Endothelial cell of umbilical vein (primary cell): ENCODE measurements at regions not wholly inside any gene's neighbourhood (a gene's known extent, or its start where the extent isn't known, plus 50 kb on each side); places are given as distances from the start of the nearest gene placed in this dataset.

Experiments
- BruUV-seq: library from RNA; stranded (reverse); fragments of 400-500 nt; replicated peaks from 2 replicates; lab custom pipeline; 2021; lab: Mats Ljungman, UMichigan
- CTCF ChIA-PET: fragments of 300-600, 350-600 bp; sonication (Branson Sonifier 250); formaldehyde crosslinking; loops from one replicate; lab custom pipeline; 2021; ENCODE audit warnings: antibody characterized with exemption, inconsistent platforms; lab: Charles Lee
- POLR2A ChIA-PET: fragments of 300-600, 350-600 bp; sonication (Branson Sonifier 250); formaldehyde crosslinking; loops from one replicate; lab custom pipeline; 2021; ENCODE audit warnings: antibody characterized with exemption, inconsistent platforms; lab: Charles Lee
- DNase-seq: peaks from one replicate; pipeline ENCODE4 v3.0.0-alpha.2; 2011; ENCODE audit warnings: low read depth, low spot score
- FAIRE-seq: peaks from 2 replicates; lab custom pipeline; 2011; peaks lifted over from hg19 to GRCh38; lab: Jason Lieb, UNC
- H2AFZ ChIP-seq: 2 replicates; pipeline ENCODE4 v1.6.0; 2012; ENCODE audit warnings: low read depth, low read length, control low read depth, inconsistent platforms
- H3K27ac ChIP-seq: 2 replicates; pipeline ENCODE4 v1.5.1; 2011; ENCODE audit warnings: low read depth, mild to moderate bottlenecking, control low read depth, low read length, moderate library complexity; ENCODE audit not compliant: insufficient read depth
- H3K27me3 ChIP-seq, 2 experiments: 2 replicates each; pipeline versions ENCODE4 v1.6.0 to v1.6.1; 2011; ENCODE audit warnings: low read length in 2 of 2, mixed read lengths in 1 of 2; ENCODE audit not compliant: control insufficient read depth in 2 of 2, insufficient read depth in 2 of 2
- H3K36me3 ChIP-seq, 2 experiments: 2 replicates in 1 of 2; 3 replicates in 1 of 2; pipeline ENCODE4 v1.5.1; 2011; ENCODE audit warnings: low read length in 2 of 2, mild to moderate bottlenecking in 1 of 2, moderate library complexity in 1 of 2; ENCODE audit not compliant: control insufficient read depth in 2 of 2, insufficient read depth in 2 of 2; ENCODE audit errors: extremely low read depth in 1 of 2
- H3K4me1 ChIP-seq: 3 replicates; pipeline ENCODE4 v1.5.1; 2011; ENCODE audit warnings: mild to moderate bottlenecking, low read length; ENCODE audit not compliant: control insufficient read depth, insufficient read depth; ENCODE audit errors: extremely low read depth
- H3K4me2 ChIP-seq: 2 replicates; pipeline ENCODE4 v1.6.1; 2011; ENCODE audit warnings: low read length, control low read depth, mixed read lengths; ENCODE audit not compliant: insufficient read depth
- H3K4me3 ChIP-seq, 3 experiments: fragments of 200-600 bp in 1 of 3; sonication (generic), shearing (Covaris generic) in 1 of 3; replicated peaks in 1 of 3; 2 replicates each; pipeline ENCODE4 v1.5.1; 2011 to 2016; ENCODE audit warnings: control low read depth in 3 of 3, low read length in 3 of 3, mild to moderate bottlenecking in 2 of 3, inconsistent platforms in 1 of 3, low read depth in 1 of 3, moderate library complexity in 1 of 3; ENCODE audit not compliant: insufficient read depth in 1 of 3
- H3K79me2 ChIP-seq: 2 replicates; pipeline ENCODE4 v1.6.0; 2012; ENCODE audit warnings: low read length, inconsistent platforms; ENCODE audit not compliant: control insufficient read depth, insufficient read depth
- H3K9ac ChIP-seq: replicated peaks from 2 replicates; pipeline ENCODE3; 2011; ENCODE audit warnings: low read length, control low read depth; ENCODE audit not compliant: insufficient read depth; ENCODE audit errors: extremely low read depth
- H3K9me1 ChIP-seq: replicated peaks from 3 replicates; pipeline ENCODE4 v1.6.0; 2011; ENCODE audit warnings: mild to moderate bottlenecking, low read length; ENCODE audit not compliant: control insufficient read depth, insufficient read depth; ENCODE audit errors: extremely low read depth
- H3K9me3 ChIP-seq: replicated peaks from 2 replicates; pipeline ENCODE4 v1.5.1; 2012; ENCODE audit warnings: low read length, inconsistent platforms; ENCODE audit not compliant: control insufficient read depth, insufficient read depth
- H4K20me1 ChIP-seq: replicated peaks from 2 replicates; pipeline ENCODE3; 2011; ENCODE audit warnings: mild to moderate bottlenecking, low read length; ENCODE audit not compliant: control insufficient read depth, insufficient read depth; ENCODE audit errors: extremely low read depth
- CTCF ChIP-seq, 2 donors: IDR thresholded peaks; 1 replicate in 1 of 2; 2 replicates in 1 of 2; pipeline ENCODE4 v1.5.1; 2011; ENCODE audit warnings: low read length in 2 of 2, mild to moderate bottlenecking in 2 of 2, moderate library complexity in 2 of 2, control low read depth in 1 of 2, inconsistent platforms in 1 of 2, low read depth in 1 of 2; ENCODE audit not compliant: insufficient read depth in 1 of 2; ENCODE audit errors: extremely low read depth in 1 of 2
- EZH2 ChIP-seq: IDR thresholded peaks from 2 replicates; pipeline ENCODE4 v1.6.1; 2012; ENCODE audit warnings: borderline replicate concordance, low read depth, mild to moderate bottlenecking, moderate library complexity, low read length, inconsistent platforms; ENCODE audit not compliant: severe bottlenecking
- FOS ChIP-seq: IDR thresholded peaks from 2 replicates; pipeline ENCODE4 v1.6.1; 2011; ENCODE audit warnings: mild to moderate bottlenecking, low read length, moderate library complexity, borderline replicate concordance; ENCODE audit not compliant: insufficient read depth
- GATA2 ChIP-seq: IDR thresholded peaks from 2 replicates; pipeline ENCODE4 v1.7.0; 2011; ENCODE audit warnings: low read depth, mild to moderate bottlenecking, moderate library complexity, mixed read lengths, low read length; ENCODE audit not compliant: insufficient read length, insufficient read depth
- JUN ChIP-seq: IDR thresholded peaks from 2 replicates; pipeline ENCODE4 v1.6.1; 2011; ENCODE audit warnings: borderline replicate concordance, low read depth; ENCODE audit not compliant: insufficient read length, insufficient read depth
- MAX ChIP-seq: IDR thresholded peaks from 2 replicates; pipeline ENCODE4 v1.6.1; 2011; ENCODE audit not compliant: insufficient read depth, insufficient read length
- MYC ChIP-seq: IDR thresholded peaks from one replicate; pipeline ENCODE4 v1.6.1; 2011; ENCODE audit warnings: mild to moderate bottlenecking, low read depth, low read length
- POLR2A ChIP-seq: IDR thresholded peaks from 2 replicates; pipeline ENCODE4 v1.6.1; 2012; ENCODE audit warnings: low read depth, mild to moderate bottlenecking, control low read depth, low read length
- POLR2AphosphoS5 ChIP-seq: IDR thresholded peaks from 2 replicates; pipeline ENCODE4 v1.6.1; 2012; ENCODE audit warnings: low read depth, mild to moderate bottlenecking, control low read depth, low read length, moderate library complexity; ENCODE audit not compliant: insufficient read depth
- dilution Hi-C: fragments of 300-500 bp; cut with MboI; formaldehyde crosslinking; loops from one replicate; pipeline ENCODE4 v1.15.0; 2019; ENCODE audit warnings: low sequenced_read_pairs; ENCODE audit not compliant: extremely low pct_ligation_motif_present
- intact Hi-C: fragments of 100-400 bp; cut with micrococcal nuclease; formaldehyde crosslinking; loops from one replicate; pipeline ENCODE4 v1.10.0; 2022

- H3K4me2 ChIP-seq, result no peak overlapping the region
- no TSS peak for BruUV-seq
- H2AFZ ChIP-seq, result no peak overlapping the region
- no peak for DNase-seq
- no peak overlapping the region for H3K27ac ChIP-seq
- intact Hi-C loops, result no loop called here
- peaks cover 3% of the 10 kb centered on the region for H3K9me3 ChIP-seq
- POLR2A ChIA-PET, result no interaction called here
- CTCF ChIA-PET, result no interaction called here
- no peaks in the 10 kb centered on the region for H3K27me3 ChIP-seq
- TF ChIP-seq EZH2 (no peak), POLR2AphosphoS5 (no peak), POLR2A (no peak), FOS (no peak), MYC (no peak), MAX (no peak), CTCF (IDR thresholded peaks at IDR 0.05; ENCODE audit: extremely low read depth in 1 of 2, insufficient read depth in 1 of 2, low read depth in 1 of 2, low read length in 2 of 2) (no peak), GATA2 (no peak), JUN (no peak)
- no peaks in the 10 kb centered on the region for H3K9me1 ChIP-seq
- no peak overlapping the region for H3K9ac ChIP-seq
- H3K4me1 ChIP-seq, result no peaks in the 10 kb centered on the region
- dilution Hi-C loops, result no loop called here
- H4K20me1 ChIP-seq, result no peaks in the 10 kb centered on the region
- H3K4me3 ChIP-seq, result no peak overlapping the region
- no peaks in the 10 kb centered on the region for H3K79me2 ChIP-seq
- no peaks in the 10 kb centered on the region for H3K36me3 ChIP-seq
- FAIRE-seq, result no peak
Observed at GRCh38 chr4:181432335-181432734, 810.9 kb upstream of the TENM3 start.
